MCF 10A (cell line): ENCODE measurements at regions not wholly inside any gene's neighbourhood (a gene's known extent, or its start where the extent isn't known, plus 50 kb on each side); places are given as distances from the start of the nearest gene placed in this dataset.

Experiments used
- BruUV-seq: library from RNA; stranded (reverse); fragments of 400-500 nt; replicated peaks from 2 replicates; lab custom pipeline; 2021; lab: Mats Ljungman, UMichigan
- CTCF ChIA-PET: fragments of 300-600 bp; sonication (Branson Sonifier 250); formaldehyde crosslinking; extraction: SDS; loops from one replicate; lab custom pipeline; 2021; ENCODE audit warnings: antibody characterized with exemption, inconsistent platforms; lab: Yijun Ruan, JAX
- POLR2A ChIA-PET: fragments of 300-600, 350-650 bp; sonication (Branson Sonifier 250); formaldehyde crosslinking; extraction: SDS; loops from one replicate; lab custom pipeline; 2020; ENCODE audit warnings: antibody characterized with exemption, inconsistent platforms; lab: Yijun Ruan, JAX
- DNase-seq: peaks from one replicate; pipeline ENCODE4 v3.0.0-alpha.2; 2018; ENCODE audit not compliant: unreplicated experiment
- H3K27ac Mint-ChIP-seq: one replicate; pipeline ENCODE4 v1.8.0; 2022; ENCODE audit warnings: mild to moderate bottlenecking, low read depth, mixed read lengths; ENCODE audit not compliant: unreplicated experiment
- H3K27me3 Mint-ChIP-seq: one replicate; pipeline ENCODE4 v1.8.0; 2022; ENCODE audit warnings: mixed read lengths; ENCODE audit not compliant: insufficient read depth, unreplicated experiment
- H3K36me3 Mint-ChIP-seq: one replicate; pipeline ENCODE4 v1.8.0; 2022; ENCODE audit warnings: mild to moderate bottlenecking, moderate library complexity, mixed read lengths; ENCODE audit not compliant: insufficient read depth, unreplicated experiment
- H3K4me1 Mint-ChIP-seq: one replicate; pipeline ENCODE4 v1.8.0; 2022; ENCODE audit warnings: mixed read lengths; ENCODE audit not compliant: insufficient read depth, unreplicated experiment
- H3K4me3 Mint-ChIP-seq: one replicate; pipeline ENCODE4 v1.8.0; 2022; ENCODE audit warnings: mild to moderate bottlenecking, moderate library complexity, mixed read lengths; ENCODE audit not compliant: unreplicated experiment
- H3K9me3 Mint-ChIP-seq: one replicate; pipeline ENCODE4 v1.8.0; 2022; ENCODE audit warnings: mixed read lengths; ENCODE audit not compliant: unreplicated experiment
- CTCF ChIP-seq: fragments of 200-600 bp; IDR thresholded peaks from one replicate; pipeline ENCODE4 v1.8.0; 2022; ENCODE audit warnings: antibody characterized with exemption, mild to moderate bottlenecking; ENCODE audit not compliant: unreplicated experiment
- intact Hi-C: fragments of 100-400 bp; cut with micrococcal nuclease; formaldehyde crosslinking; loops from 2 replicates; pipeline ENCODE4 v1.14.1; 2022

- no TSS peak for BruUV-seq
- Mint-ChIP-seq H3K9me3 (no peaks in the 10 kb centered on the region), H3K4me3 (no peak overlapping the region), H3K4me1 (peaks cover 5% of the 10 kb centered on the region), H3K27me3 (no peaks in the 10 kb centered on the region), H3K36me3 (no peaks in the 10 kb centered on the region), H3K27ac (no peak overlapping the region)
- DNase-seq: no peak
- no peak for TF ChIP-seq CTCF
- ChIA-PET POLR2A (no interaction called here), CTCF (no interaction called here)
- intact Hi-C loops: no loop called here
Observed at GRCh38 chr6:55679503-55679902, 100.5 kb upstream of the HMGCLL1 start.

- peaks cover 5% of the 10 kb centered on the region for H3K4me1 Mint-ChIP-seq
- H3K36me3 Mint-ChIP-seq: no peaks in the 10 kb centered on the region
- intact Hi-C loops: no loop called here
- ChIA-PET CTCF (interaction anchor here (0.6 kb wide), 1 partner anchor 228 kb away, joined by 3 read pairs; no protein-coding TSS in a partner anchor), POLR2A (interaction anchor here (0.6 to 1.2 kb wide), 2 partner anchors 43 to 164 kb away, joined by 3 read pairs; no protein-coding TSS in a partner anchor)
- DNase-seq: no peak
- H3K27ac Mint-ChIP-seq: no peak overlapping the region
- no peak for TF ChIP-seq CTCF
- no peaks in the 10 kb centered on the region for H3K27me3 Mint-ChIP-seq
- no peak overlapping the region for H3K4me3 Mint-ChIP-seq
- BruUV-seq: no TSS peak
- H3K9me3 Mint-ChIP-seq: no peaks in the 10 kb centered on the region
Observed at GRCh38 chr6:55678330-55679224, 99.6 kb upstream of the HMGCLL1 start.

DNA sequence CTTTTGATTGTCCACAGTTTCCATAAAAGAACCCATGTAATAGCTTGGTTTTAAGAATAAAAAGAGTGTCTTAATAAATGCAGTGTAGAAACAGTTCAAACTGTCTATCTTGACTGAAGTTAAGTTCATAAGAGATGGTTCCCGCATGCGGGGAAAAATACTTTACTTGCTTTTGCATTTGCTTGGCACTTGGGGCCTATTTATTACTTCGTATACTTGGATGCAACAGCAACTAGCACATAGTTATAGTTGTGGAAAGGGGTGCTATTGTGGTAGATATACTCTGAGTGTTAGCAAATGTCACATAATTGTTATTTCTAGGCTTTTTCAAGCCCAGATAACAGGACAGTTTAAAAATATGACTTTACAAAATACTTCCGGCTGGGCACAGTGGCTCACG is 97.7 kb upstream of the HMGCLL1 start:
- intact Hi-C loops: no loop called here
- H3K36me3 Mint-ChIP-seq: no peaks in the 10 kb centered on the region
- CTCF ChIA-PET: no interaction called here
- BruUV-seq: no TSS peak
- H3K4me3 Mint-ChIP-seq: no peak overlapping the region
- POLR2A ChIA-PET: interaction anchor here (0.5 to 1.1 kb wide), 3 partner anchors 13 to 38 kb away, joined by 3 read pairs; no protein-coding TSS in a partner anchor
- no peaks in the 10 kb centered on the region for H3K27me3 Mint-ChIP-seq
- TF ChIP-seq CTCF: no peak
- no peaks in the 10 kb centered on the region for H3K9me3 Mint-ChIP-seq
- DNase-seq: no peak
- no peak overlapping the region for H3K27ac Mint-ChIP-seq
- peaks cover 5% of the 10 kb centered on the region for H3K4me1 Mint-ChIP-seq

- no peak for DNase-seq
- H3K36me3 Mint-ChIP-seq: no peaks in the 10 kb centered on the region
- H3K9me3 Mint-ChIP-seq: no peaks in the 10 kb centered on the region
- ChIA-PET CTCF (no interaction called here), POLR2A (interaction anchor here (0.5 kb wide), 1 partner anchor 32 kb away, joined by 3 read pairs; no protein-coding TSS in a partner anchor)
- no peak overlapping the region for H3K27ac Mint-ChIP-seq
- no peak overlapping the region for H3K4me3 Mint-ChIP-seq
- TF ChIP-seq CTCF: no peak
- no TSS peak for BruUV-seq
- intact Hi-C loops: no loop called here
- no peaks in the 10 kb centered on the region for H3K27me3 Mint-ChIP-seq
- peaks cover 5% of the 10 kb centered on the region for H3K4me1 Mint-ChIP-seq
Observed at GRCh38 chr6:55675941-55676340, 96.9 kb upstream of the HMGCLL1 start.
